ENCODE measurements at regions not wholly inside any gene's neighbourhood (a gene's known extent, or its start where the extent isn't known, plus 50 kb on each side); places are given as distances from the start of the nearest gene placed in this dataset.

- H3F3A ChIP-seq (replicated peaks; ENCODE audit: insufficient read depth) = no peaks in the 10 kb centered on the region
- no peak overlapping the region for H3K9ac ChIP-seq
- ChIA-PET POLR2A (no interaction called here), CTCF (no interaction called here)
- H2AFZ ChIP-seq (ENCODE audit: low read depth) = no peak overlapping the region
- no peaks in the 10 kb centered on the region for H3K79me2 ChIP-seq (ENCODE audit: insufficient read depth)
- no peaks in the 10 kb centered on the region for H3K36me3 ChIP-seq (replicated peaks in 1 of 2; ENCODE audit: control insufficient read depth in 1 of 2, insufficient read depth in 2 of 2, low read length in 1 of 2)
- 12% methylated on average over 3 of the region's 3 CpGs for WGBS (ENCODE audit: low lambda C conversion rate)
- no peaks in the 10 kb centered on the region for H3K9me2 ChIP-seq
- H4K20me1 ChIP-seq (ENCODE audit: insufficient read depth) = no peaks in the 10 kb centered on the region
- no peak overlapping the region for H3K4me3 ChIP-seq (ENCODE audit: low read depth in 2 of 2, low read length in 1 of 2)
- no peak for DNase-seq
- TF ChIP-seq GABPA (IDR thresholded peaks at IDR 0.05; ENCODE audit: low read depth) (no peak), TEAD4 (IDR thresholded peaks at IDR 0.05; ENCODE audit: borderline replicate concordance, insufficient read depth) (no peak), ELF1 (IDR thresholded peaks at IDR 0.05) (no peak), REST (IDR thresholded peaks at IDR 0.05; ENCODE audit: low read depth, low read length) (no peak), RAD21 (IDR thresholded peaks at IDR 0.05; ENCODE audit: low read length) (no peak), NFIC (IDR thresholded peaks at IDR 0.05; ENCODE audit: borderline replicate concordance) (no peak), IRF3 (IDR thresholded peaks at IDR 0.05; ENCODE audit: low read depth, low read length) (no peak), FOSL2 (IDR thresholded peaks at IDR 0.05; ENCODE audit: borderline replicate concordance, low read depth) (no peak), JUND (IDR thresholded peaks at IDR 0.05) (no peak), YY1 (IDR thresholded peaks at IDR 0.05; ENCODE audit: low read depth) (no peak), MXI1 (IDR thresholded peaks at IDR 0.05; ENCODE audit: low read depth, low read length) (no peak), USF2 (IDR thresholded peaks at IDR 0.05; ENCODE audit: borderline replicate concordance, low read depth, low read length) (no peak), CHD2 (IDR thresholded peaks at IDR 0.05; ENCODE audit: low read length, partially characterized antibody) (no peak), CTCF (IDR thresholded peaks at IDR 0.05) (no peak), RCOR1 (IDR thresholded peaks at IDR 0.05; ENCODE audit: low read length) (no peak)
- H3K9me3 ChIP-seq = no peaks in the 10 kb centered on the region
- no peaks in the 10 kb centered on the region for H3K27me3 ChIP-seq (ENCODE audit: insufficient read depth)
- no peak overlapping the region for H3K27ac ChIP-seq (ENCODE audit: low read depth in 2 of 2, low read length in 1 of 2)
- H3K4me1 ChIP-seq (ENCODE audit: control insufficient read depth in 1 of 2, insufficient read depth in 2 of 2, low read depth in 1 of 2, low read length in 1 of 2) = no peaks in the 10 kb centered on the region
- H3K4me2 ChIP-seq = no peak overlapping the region
Observed at GRCh38 chr18:47611649-47612048, 318.8 kb downstream of the SMAD2 start.

All from SK-N-SH (cell line).